GM21619 (cell line): ENCODE measurements at regions not wholly inside any gene's neighbourhood (a gene's known extent, or its start where the extent isn't known, plus 50 kb on each side); places are given as distances from the start of the nearest gene placed in this dataset.
"Not testable (repeated sequence)": the region's sequence is repeated elsewhere in the genome, so short reads cannot be mapped to it uniquely, and the experiment has no call there.

Experiments
- ATAC-seq: cut with Tn5 transposase; IDR thresholded peaks from one replicate; pipeline ENCODE4 v1.9.1; 2021; ENCODE audit not compliant: unreplicated experiment

DNA sequence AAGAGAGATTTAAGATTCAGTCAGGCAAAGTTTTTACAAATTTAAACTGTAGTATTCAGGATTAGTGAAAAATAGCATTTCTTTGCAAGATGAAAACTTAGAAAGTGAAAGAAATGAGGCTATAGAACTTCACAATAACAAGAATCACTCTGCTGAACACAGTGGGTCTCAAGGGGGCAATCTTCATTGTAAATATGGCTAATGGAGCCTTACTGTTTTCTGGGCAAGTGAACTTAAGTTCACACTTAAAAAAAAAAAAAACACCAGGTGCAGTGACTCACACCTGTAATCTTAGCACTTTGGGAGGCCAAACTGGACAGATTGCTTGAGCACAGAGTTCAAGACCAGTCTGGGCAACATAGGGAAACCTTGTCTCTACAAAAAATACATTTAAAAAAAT, 175.9 kb upstream of the SNX2 start:
- no peak for ATAC-seq

DNA sequence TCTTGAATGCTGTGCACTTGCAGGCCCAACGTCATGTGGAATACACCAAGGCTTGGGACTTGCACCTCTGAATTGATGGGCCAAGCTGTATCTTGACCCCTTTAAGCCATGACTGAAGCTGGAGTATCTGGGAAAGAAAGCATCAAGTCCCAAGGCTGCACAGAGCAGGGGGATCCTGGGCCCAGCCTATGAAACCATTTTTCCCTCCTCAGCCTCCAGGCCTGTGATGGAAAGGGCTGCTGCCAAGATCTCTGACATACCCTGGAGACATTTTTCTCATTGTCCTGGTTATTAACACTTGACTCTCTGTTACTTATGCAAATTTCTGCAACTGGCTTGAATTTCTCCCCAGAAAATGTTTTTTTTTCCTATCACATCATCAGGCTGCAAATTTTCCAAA, 174.0 kb upstream of the SNX2 start:
- no peak for ATAC-seq

- ATAC-seq = no peak
Measured at GRCh38 chr5:122602700-122603099, 172.2 kb upstream of the SNX2 start.

GRCh38 chr5:122605236-122605635, 169.6 kb upstream of the SNX2 start:
- no peak for ATAC-seq

DNA sequence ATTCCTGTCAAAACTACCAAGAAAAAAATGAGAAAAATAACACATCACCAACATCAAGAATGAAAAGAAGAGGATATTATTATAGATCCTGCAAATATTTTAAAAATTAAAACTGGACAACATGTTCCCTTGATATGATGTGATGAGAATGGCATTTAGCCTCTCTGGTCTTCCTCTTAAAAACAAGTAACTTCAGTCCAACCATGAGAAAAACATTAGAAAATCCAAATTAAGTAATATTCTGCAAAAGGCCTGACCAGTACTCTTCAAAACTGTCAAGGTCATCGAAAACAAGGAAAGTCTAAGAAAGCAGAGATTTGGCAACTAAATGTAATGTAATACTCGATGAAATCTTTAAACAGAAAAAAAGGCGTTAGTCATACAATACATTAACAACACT, 167.1 kb upstream of the SNX2 start:
- ATAC-seq = no peak

DNA sequence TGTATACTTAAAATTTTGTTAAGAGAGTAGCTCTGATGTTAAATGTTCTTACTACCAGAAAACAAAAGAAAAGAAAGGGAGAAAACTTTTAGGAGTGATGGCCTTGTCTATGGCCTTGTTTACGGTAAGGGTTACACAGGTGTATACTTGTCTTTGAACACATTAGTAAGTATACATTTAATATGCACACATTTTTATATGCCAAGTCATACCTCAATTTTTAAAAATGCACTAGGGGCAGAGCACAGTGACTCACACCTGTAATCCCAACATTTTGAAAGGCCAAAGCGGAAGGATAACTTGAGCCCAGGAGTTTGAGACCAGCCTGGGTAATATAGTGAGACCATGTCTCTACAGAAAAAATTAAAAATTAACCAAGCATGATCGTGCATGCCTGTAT, 166.7 kb upstream of the SNX2 start:
- no peak for ATAC-seq

- no peak for ATAC-seq
Measured at GRCh38 chr5:122611406-122611805, 163.5 kb upstream of the SNX2 start.

DNA sequence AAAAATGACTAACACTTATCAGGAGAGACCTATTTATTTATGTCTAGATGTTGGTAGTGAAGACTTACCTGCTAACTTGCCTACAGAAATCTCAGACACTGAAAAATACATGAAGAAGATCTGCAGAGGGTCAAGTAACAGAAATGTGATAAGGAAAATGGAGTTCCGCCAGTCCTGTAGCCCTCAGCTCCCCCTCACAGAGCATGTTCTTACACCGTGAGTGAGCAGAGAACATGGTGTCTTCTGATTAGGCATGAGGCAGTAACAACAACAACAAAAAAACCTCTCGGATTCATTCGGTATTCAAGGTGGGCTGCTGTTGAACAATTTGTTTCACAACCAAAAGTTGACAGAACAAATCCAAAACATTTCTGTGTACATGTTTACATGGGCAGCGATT, 162.0 kb upstream of the SNX2 start:
- no peak for ATAC-seq

DNA sequence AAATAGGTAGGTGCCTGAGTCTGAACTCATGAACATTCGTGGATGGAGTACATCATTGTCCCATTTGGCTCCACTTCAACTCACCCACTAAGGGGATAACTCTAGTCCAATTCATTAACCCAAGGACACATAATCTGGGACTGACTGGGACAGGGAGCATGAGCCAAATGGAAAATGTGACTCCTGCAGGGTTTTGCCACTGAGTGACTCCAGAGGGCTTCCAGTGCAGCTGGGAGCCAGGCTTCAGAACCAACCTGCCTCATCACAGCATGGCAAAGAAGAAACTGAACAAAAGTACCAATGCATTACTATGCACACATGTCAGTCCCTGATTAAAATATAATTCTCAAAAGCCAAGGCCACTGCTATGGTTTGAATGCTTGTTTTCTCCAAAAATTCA, 159.7 kb upstream of the SNX2 start:
- ATAC-seq = no peak

GRCh38 chr5:122615832-122616231, 159.0 kb upstream of the SNX2 start:
- ATAC-seq = no peak

- ATAC-seq = not testable (repeated sequence)
Measured at GRCh38 chr5:122618046-122618445, 156.8 kb upstream of the SNX2 start.

- ATAC-seq = not testable (repeated sequence)
Measured at GRCh38 chr5:122620768-122621167, 154.1 kb upstream of the SNX2 start.

- ATAC-seq = not testable (repeated sequence)
Measured at GRCh38 chr5:122628714-122629113, 146.2 kb upstream of the SNX2 start.

- ATAC-seq = no peak
Measured at GRCh38 chr5:122629121-122629677, 145.7 kb upstream of the SNX2 start.

GRCh38 chr5:122638581-122638980, 136.3 kb upstream of the SNX2 start:
- no peak for ATAC-seq

GRCh38 chr5:122639033-122639432, 135.8 kb upstream of the SNX2 start:
- no peak for ATAC-seq

DNA sequence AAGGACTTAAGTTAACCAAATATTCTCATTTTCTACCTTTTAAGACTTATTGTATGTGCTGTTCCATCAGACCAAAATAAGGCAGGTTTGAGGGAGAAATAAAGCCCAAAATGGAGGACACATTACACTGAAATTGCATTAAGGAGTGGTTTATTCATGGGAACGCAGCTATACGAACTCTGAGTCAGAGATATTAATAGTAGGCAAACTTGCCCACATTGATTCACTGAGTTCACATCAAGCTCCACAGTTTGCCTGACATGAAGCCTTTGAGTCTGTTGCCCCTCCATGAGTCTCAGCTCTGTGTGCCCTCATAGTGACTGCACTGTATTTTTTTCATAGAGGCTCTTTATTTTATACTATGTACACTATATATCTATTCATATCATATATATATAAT, 135.0 kb upstream of the SNX2 start:
- no peak for ATAC-seq

DNA sequence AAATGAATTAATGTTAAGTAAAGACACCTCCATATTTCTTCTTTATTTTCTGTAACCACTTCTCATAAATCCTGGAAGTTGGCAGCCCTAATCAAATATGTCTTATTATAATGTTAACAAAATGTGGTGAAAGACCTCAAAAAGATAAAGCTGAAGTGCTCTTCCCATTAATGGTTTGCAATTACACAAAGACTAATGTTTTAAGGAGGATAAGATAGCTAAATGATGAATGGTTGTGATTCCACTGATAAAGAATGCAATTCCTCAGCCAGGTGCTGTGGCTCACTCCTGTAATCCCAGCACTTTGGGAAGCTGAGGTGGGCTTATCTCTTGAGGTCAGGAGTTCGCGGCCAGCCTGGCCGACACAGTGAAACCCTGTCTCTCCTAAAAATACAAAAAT, 125.8 kb upstream of the SNX2 start:
- no peak for ATAC-seq

GRCh38 chr5:122653087-122654017, 121.5 kb upstream of the SNX2 start:
- ATAC-seq = no peak

DNA sequence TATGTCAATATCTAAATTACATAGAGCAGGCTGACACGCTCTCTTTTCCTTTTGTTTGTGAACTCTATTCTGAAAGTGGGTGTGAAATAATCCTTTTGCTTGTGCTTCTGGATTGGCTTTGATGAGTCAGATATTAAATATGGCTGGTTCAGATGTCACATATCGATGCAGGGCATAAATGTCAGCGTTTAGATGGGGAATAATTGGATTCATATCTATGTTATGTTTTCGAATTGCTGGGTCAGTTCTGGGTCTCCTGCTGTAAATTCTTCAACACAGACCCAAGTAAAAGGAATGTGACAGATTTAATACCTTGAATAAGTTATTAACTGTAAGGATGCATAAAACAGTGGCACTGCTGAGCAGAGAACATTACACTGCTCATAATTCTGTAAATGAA, 118.7 kb upstream of the SNX2 start:
- ATAC-seq = no peak

DNA sequence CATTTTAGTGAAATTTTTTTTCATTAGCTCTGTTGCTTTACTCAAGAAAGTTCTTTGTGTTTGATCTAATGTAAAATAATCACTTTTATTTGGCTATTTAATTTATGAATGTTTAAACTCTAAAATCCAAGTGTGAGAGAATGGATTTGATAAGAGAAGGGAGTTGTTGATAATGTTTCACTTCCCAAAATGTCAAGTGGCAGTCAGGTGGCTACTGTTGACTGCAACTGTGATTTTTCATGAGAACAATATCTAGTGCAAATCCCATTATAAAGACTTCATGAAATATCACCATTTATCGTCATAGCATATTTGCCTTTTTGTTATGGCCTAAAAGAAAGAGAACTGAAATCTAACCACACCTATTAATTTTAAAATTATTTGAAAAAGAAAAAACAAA, 118.3 kb upstream of the SNX2 start:
- ATAC-seq = no peak

DNA sequence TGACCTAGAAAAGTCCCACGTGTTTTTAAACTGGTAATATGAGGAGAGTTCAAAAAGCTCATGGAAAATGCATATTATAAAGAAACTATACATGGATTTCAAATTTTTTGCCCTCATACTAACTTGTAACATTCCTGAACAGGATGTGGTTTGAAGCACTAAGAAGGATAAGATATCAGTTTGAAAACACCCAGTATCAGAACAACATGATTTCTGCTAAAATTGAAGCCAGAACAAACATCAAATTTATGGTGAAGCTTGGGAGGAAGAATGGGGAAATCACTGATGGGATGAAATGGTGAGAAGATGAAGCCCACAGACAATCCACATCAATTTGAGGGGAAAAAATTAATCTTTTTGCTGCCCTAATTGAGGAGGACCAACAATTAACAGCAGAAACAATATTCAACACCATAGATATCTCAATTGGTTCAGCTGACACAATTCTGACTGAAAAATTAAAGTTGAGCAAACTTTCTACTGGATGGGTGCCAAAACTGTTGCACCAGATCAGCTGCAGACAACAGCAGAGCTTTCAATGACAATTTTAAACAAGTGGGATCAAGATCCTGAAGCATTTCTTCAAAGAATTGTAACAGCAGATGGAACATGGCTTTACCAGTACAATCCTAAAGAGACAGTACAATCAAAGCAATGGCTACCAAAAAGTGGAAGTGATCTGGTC, 113.2 kb upstream of the SNX2 start:
- no peak for ATAC-seq
